Hematopoietic multipotent progenitor cell treated with erythropoietin and hydrocortisone succinate and interleukin-3 and kit ligand, for 17 days (in vitro differentiated cells): ENCODE measurements at regions not wholly inside any gene's neighbourhood (a gene's known extent, or its start where the extent isn't known, plus 50 kb on each side); places are given as distances from the start of the nearest gene placed in this dataset.

Source experiments
- DNase-seq: peaks from one replicate; pipeline ENCODE4 v3.0.0-alpha.2; 2015; ENCODE audit warnings: low spot score

- DNase-seq = no peak
These were observed 327.7 kb downstream of the CDC5L start for GRCh38 chr6:44715188-44715587.

DNA sequence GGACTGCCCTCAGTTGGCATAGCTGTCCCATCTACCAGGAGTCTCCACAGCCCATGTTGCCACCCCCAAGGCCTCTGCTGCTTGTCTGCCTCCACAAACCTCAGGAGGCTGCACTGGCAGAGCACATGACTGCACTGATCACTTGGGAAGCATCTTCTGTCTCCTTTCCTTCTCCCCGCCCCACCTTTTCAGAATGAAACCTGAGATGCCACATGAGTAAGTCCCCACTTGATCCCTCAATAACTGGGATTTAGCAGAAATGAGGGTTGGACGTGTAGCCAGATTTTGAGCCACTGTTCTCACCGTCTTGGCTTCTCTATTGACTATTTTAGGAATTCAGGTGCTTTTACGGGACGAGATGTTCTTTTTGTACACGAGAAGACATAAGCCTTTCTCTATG lies 328.4 kb downstream of the CDC5L start:
- DNase-seq = no peak

DNA sequence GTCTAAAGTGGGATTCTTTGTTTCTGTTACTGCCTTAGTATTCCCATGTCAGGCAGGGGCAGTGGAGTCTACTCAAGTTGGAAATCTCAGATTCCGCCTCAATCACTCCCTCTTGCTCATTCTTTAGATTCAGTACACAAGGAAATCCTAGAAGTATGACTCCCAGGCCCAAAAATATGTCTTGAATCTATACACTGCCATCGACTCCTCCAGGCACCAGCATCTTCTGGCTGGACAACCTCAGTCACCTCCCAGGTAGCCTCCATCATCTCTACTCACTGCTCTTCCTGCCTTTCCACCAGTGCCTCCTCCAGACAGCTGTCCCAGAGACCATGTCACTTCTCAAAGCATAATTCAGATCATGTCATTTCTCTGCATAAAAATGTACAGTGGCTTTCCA lies 329.9 kb downstream of the CDC5L start:
- DNase-seq = no peak

GRCh38 chr6:44721954-44722578 lies 334.6 kb downstream of the CDC5L start:
- no peak for DNase-seq

- DNase-seq = no peak
These were observed 335.2 kb downstream of the CDC5L start for GRCh38 chr6:44722736-44723135.

- DNase-seq = no peak
These were observed 336.1 kb downstream of the CDC5L start for GRCh38 chr6:44723439-44724197.

GRCh38 chr6:44725070-44725469 lies 337.6 kb downstream of the CDC5L start:
- DNase-seq = no peak

GRCh38 chr6:44727651-44728630 lies 340.4 kb downstream of the CDC5L start:
- DNase-seq = no peak

DNA sequence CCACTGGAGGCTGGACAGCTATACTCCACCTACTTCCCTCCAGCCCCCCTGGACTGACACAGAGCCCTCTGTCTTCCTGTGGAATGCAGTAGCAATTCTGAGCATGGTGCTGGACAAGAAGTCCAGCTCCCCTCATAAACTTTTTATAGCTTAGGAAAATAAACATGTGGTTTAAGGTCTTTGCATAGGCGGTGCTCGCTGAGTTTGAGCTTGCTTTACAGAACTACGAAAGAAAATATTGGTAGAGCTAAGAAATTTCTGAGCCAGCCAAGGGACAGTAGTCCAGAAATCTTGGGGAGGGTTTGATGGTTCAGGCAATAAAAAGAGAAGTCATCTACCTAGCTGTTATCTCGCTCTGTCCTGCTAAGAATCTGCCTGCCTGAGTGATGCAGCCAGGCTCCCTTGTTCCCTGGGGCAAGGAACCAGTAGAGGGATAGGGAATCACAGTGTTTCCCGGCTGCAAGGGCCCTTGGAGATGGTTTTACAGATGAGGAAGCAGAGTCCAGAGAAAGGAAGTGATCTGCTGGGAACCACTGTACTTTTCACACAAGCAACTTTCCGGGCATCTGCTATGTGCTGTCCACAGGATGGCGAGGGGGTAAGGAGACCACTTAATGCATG lies 343.4 kb downstream of the CDC5L start:
- no peak for DNase-seq

- no peak for DNase-seq
These were observed 344.1 kb downstream of the CDC5L start for GRCh38 chr6:44731485-44732095.

GRCh38 chr6:44732243-44732642 lies 344.7 kb downstream of the CDC5L start:
- no peak for DNase-seq

- no peak for DNase-seq
These were observed 345.6 kb downstream of the CDC5L start for GRCh38 chr6:44733126-44733525.

- no peak for DNase-seq
These were observed 346.4 kb downstream of the CDC5L start for GRCh38 chr6:44733868-44734267.

DNA sequence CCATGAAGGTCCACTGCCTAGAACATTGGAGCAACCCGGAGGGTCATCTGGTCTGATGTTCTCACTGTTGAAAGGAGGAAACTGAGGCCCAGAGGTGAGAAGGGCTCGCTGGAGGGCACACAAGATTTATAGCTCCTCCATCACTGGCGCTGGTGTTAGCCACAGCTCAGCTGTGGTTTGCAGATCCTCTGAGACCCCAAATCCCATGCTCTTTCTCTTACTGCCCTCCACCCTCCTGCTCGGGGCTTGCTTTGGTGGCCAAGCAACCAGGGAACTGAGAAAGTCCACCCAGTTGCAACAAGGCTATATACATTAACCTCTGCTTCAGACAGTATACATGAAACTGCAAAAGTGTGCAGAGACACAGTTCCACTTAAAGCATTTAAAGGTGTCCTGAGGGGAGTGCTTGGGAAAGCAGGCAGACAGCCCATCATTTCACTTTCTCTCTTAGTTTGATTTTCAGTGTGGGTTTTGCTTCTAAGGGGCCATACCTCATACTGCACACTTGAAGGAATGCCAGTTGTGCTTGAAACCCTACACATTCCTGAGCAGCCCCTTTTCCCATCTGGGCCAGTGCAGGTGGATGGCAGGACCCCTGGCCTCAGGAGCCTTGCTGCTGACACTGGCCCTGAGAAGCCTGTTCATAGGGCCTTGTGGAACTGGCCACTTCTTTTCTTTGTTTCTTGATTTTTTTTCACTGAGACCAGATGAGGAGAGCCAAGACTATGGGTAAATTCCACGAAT lies 347.6 kb downstream of the CDC5L start:
- DNase-seq = no peak

GRCh38 chr6:44735630-44735963 lies 348.1 kb downstream of the CDC5L start:
- no peak for DNase-seq

DNA sequence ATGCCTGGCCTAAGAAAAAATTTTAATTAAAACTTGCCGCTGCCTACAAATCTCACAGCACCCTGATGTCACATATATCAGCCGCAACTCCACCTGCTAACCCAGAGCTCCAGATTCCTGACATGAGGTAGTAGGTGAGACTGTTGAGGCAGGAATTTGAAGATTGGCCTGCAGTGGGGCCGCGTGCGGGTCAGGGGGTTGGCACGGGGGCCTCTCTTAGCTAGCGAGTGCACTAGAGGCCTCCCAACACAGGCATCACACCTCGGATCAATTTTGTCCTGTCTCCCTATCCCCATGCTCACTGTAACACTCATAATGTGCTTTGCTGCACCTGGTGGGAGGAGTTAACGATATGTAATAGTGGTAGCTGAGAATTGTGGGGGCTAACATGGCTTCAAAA lies 349.8 kb downstream of the CDC5L start:
- DNase-seq = no peak

GRCh38 chr6:44737829-44738528 lies 350.5 kb downstream of the CDC5L start:
- no peak for DNase-seq

DNA sequence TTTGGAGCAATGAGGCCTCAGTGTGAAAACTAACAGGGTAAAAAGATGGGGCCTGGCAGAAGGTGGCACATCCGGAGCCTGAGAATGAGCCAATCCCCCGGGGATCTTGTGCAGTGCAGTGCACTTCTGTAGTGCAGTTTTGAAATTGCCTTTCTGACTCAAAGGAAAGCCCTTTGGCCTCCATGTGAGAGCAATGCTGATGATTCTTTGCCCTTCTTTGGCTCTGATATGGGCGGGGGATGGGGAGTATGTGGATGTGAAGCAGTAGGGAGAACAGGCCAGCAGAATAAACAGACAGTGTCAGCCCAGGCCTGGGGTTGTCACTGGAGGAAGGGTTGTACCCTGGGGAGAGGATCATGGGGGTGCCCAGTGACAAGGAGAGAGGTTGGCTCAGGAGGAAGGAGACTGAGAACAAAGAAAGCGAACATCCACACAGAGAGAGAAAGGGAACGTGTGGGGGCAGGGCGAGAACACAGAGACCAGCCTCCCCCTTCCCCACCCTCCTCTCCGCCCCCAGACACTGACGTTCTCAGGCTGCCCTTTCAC lies 351.2 kb downstream of the CDC5L start:
- DNase-seq = no peak

GRCh38 chr6:44739181-44739580 lies 351.7 kb downstream of the CDC5L start:
- no peak for DNase-seq

- DNase-seq = no peak
These were observed 353.1 kb downstream of the CDC5L start for GRCh38 chr6:44740566-44741120.
